HG02798 (cell line): ENCODE measurements at regions not wholly inside any gene's neighbourhood (a gene's known extent, or its start where the extent isn't known, plus 50 kb on each side); places are given as distances from the start of the nearest gene placed in this dataset.

ENCODE experiments used
- ATAC-seq: cut with Tn5 transposase; IDR thresholded peaks from one replicate; pipeline ENCODE4 v1.9.1; 2021; ENCODE audit warnings: mild to moderate bottlenecking; ENCODE audit not compliant: unreplicated experiment, poor library complexity

DNA sequence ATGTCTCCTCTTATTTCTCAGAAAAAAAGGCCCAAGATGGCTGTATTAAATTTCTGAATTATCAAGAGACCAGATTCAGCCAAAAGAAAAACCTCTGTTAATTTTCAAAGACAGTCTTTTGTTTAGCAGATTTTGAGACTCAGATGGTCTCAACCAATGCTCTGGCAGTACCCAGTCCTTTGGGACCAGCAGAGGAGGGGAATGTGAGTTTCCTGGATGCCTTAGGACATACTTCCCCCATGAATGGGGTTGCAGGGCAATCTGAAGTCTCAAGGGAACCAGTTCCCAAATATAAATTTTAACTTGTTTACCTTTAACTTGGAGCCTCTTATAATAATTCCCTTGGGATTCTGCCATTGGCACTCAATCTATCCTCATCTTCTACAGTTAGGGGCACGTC is 107.8 kb upstream of the ZNF521 start:
- ATAC-seq, result no peak

DNA sequence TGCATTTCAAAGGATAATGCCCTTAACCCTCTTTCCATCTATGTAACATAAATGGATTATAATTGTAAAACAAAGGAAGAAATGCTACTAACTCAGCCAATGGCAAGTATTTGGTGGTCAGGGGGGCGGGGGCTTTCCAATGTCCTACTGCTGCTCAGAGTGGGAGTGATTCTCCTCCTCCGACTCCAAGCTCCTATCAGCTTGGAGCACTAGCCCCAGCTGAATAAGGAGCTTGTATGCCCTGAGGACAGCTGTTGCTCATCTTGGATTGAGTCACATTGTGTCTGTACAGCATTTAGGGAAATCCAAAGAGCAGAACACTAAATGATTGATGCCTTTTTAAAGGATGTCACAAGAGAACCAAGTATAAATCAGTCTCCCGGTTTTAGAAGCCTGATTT is 105.6 kb upstream of the ZNF521 start:
- ATAC-seq, result no peak

DNA sequence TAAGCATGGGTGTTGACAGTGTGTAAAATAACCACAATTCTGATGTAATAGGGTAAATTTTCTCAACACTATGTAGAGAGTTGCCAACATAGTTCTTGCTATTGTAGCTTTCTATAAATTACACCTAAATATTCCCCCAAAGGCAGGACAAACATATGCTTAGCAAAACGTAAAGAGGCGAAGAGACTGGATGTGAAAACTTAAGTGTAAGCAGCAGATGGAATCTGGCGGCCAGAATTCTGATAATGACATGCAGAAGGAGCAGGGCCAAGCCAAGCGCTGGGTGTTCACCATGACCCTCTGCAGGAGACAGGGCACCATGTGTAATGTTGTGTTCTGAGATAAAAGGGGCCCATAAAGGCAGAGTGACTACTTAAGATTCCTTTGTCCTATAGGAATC is 105.2 kb upstream of the ZNF521 start:
- no peak for ATAC-seq

DNA sequence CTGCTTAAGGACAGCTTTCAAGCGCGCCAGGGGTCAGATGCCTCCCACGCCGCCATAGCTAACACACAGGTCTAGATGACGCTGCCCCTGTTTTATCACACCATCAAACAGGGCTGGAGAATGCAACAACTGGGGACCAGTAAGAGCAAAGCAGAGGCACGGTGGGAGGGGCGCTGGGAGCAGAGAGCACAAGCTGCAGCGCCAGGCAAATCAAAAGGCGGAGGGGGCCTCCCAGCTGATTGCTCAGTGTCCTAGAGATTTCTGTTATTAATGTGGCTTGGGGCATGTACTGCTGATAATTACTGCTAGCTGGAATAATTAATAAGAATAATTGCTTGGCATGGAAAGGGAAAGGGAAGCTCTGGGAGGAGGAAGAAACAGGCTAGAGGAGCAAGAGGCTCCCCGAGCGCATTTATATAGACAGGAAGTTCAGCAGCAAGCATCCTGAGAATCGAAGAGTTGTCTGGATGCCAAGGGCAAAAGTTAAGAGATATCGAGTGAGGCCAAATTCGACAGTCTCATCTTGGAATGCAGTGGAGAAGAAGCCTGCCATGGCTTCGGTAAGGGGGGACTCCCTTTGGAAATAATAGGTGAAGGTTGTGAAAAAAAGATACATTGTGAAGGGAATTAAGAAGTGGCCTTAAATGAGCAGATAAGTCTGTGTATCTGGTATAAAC is 104.5 kb upstream of the ZNF521 start:
- no peak for ATAC-seq

DNA sequence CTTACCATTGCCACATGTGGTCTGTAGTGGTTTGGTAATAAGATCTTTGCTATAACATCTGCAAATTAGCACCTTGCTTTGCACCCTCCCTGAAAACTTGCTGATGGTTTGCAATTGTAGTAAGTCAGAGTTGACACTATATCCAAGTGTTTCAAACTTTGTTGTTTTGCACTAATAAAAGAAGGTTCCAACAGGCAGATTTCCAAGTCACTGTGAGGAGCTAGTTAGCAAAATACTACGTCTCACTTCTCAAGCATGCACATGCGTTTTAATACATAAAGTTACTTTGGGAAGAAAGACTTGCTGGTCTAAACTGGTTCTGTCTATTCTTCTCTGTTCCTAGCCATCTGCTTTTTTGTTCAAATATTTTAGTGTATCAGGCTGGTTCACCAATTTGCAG is 103.7 kb upstream of the ZNF521 start:
- no peak for ATAC-seq

DNA sequence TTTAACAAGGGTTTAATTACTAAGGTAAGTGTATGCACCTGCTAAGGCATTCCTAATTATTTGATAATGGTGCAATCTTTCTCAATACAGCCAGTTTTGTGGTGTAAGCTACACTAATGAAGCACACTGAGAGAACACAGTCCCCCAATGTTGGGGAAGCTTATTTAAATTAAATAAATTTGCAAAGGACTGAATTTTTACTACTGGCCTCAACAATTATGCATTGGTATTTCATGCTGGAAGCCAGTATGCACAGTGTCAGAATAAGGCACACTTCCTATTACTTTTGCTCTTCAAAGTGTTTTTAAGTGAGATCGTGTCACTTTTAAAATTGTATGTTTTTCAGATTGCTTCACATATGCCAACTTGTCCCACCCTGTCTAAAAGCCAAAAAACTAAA is 103.2 kb upstream of the ZNF521 start:
- ATAC-seq, result no peak

DNA sequence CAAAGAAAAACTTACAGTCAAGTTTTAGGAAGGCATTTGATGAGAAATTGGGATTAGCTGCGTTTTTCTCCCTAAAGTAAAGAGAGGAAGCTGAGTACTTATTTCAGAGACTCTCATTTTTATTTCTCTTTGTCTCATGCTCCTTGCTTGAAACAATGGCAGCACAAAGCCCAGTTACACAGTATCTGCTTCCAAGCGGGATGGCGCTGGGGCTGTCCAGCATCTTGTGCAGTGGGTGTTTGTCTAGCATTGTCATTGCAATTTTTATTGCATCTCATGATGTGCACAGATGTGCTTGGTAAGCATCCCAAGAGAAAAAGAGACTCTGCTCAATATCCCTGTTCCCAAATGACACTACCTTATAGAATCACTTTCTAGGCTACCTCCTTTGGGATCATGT is 102.8 kb upstream of the ZNF521 start:
- no peak for ATAC-seq

DNA sequence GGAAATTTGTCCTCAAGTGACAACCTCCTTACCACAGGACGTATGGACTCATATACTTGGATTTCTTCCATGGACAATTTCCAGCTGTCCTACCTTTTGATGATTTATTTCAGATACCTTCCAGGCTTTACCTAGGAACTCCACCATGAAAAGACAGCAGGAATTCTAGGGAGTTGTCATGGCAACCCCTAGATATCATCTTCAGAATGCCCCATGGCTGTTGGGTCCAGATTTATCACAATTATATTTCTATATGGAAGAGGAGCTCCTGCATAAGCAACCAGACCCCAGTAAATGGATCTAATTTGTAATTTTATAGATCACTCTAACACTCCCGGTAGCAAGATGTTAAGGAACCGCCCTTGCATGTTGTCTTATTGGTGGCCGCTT is 102.3 kb upstream of the ZNF521 start:
- ATAC-seq, result no peak

DNA sequence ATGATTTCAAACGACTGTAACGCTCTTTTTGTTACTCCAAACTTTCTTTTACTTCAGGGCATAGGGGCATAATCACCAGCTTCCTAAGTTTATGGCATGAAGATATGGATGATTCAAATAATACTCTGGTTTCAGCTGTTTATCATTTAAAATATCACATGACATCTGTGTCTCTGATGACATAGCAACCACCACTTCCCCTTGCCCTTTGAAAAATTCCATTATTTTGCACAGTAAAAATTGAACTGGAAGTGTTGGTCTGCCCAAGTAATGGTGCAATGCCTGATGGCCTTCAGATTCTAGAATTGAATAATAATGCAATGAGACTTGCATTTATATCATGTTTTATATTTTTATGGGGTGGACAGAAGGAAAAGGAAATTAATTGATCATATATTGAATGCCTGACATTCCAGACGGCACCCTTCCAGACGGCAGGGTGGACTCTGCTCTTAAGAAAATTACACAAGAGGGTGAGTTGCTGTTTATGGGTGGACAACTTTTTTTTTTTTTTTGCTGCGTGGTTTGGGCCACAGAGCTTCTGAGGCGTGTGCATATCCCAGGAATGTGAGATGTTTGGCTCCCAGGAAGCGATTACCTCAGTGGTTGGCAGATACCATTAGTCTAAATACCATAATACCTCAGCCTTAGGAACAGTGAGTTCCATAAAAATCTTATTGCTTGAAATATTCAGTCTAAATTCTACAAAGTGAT is 101.7 kb upstream of the ZNF521 start:
- no peak for ATAC-seq

DNA sequence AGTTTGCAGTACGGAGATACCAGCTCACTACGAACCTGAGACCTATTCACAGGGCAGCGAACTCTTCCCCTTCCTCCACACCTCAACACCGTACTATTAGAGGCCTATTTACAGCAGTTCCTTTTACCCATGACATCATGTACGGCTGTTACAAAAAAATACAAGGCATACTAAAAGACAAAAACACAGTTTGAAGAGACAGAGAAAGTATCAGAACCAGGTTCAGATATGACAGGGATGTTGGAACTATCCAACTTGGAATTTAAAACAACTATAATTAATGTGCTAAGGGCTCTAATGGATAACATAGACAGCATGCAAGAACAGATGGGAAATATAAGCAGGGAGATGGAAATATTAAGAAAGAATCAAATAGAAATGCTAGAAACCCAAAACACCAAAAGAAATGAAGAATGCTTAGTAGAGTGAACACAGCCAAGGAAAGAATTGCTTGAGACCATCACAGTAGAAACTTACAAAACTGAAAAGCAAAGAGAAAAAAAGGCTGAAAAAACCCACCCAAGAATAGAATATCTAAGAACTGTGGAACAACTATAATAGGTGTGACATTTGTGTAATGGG is 99.2 kb upstream of the ZNF521 start:
- ATAC-seq, result no peak

DNA sequence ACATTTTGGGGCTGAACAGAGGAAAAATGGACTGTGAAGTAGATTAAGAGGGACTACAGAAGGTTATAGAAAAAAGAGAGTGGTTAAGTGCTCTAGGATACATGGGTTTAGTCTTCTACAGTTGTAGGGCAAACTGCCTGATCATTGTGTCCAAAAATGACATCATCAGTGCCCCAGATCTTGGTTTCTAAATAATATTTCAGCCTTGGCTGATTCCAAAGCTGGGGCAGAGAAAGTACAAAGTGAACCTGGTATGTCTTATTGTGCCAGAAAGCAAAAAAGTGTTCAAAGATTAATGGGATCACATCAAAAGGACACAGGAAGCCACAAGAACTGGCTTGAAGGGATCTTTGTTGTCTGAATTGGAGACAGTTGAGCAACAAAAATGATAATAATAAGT is 97.1 kb upstream of the ZNF521 start:
- no peak for ATAC-seq

DNA sequence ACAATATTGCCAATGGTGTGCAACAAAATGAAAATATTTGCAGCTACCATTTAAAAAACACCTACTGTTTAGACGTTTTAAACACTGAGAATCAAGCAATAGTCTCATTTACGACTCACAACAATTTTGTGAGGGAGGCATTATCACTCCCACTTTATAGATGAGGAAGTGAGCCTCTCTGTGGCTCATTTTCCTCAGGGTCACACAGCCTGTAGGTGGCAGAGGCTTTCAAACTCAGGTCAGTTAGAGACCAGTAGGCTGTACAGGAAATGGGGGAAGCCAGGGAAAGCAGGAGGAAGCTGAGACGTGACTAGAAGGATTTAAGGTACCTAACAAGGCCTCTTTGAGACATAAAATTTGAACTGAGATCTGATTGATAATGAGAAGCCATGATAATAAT is 95.0 kb upstream of the ZNF521 start:
- no peak for ATAC-seq

DNA sequence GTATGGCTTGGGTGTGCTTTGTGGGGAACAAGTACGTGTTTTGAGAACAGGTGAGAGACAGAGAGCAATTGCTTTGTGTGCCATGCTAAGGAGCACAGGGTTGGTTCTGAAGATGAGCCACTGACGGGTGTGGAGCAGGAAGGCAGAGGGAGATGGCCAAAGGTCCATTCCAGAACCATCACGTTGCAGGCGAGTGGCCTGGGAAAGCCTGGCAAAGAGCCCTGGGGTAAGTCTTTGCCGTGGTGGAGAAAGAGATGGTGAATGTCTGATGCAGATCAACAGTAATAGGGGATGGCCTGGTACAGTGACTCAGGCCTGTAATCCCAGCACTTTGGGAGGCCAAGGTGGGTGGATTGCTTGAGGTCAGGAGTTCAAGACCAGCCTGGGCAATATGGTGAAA is 93.5 kb upstream of the ZNF521 start:
- ATAC-seq, result no peak

DNA sequence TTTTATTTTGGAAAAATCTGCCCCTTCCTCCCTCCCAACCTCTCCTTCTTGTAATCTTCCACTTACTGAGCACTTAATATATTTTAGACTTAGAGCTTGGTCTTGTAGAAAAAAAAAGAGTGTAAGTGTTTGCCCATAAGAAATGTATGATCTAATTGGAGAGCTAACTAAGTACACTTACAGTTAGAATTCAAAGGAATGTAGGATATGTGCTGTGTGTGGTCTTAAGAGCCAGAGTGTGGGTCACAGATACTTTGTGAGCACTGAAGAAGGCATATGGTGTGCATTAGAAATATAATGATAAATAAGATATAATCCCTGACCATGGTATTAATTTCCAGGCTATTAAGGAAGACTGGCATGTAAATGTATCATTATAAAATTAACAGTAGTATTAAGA is 91.8 kb upstream of the ZNF521 start:
- no peak for ATAC-seq

DNA sequence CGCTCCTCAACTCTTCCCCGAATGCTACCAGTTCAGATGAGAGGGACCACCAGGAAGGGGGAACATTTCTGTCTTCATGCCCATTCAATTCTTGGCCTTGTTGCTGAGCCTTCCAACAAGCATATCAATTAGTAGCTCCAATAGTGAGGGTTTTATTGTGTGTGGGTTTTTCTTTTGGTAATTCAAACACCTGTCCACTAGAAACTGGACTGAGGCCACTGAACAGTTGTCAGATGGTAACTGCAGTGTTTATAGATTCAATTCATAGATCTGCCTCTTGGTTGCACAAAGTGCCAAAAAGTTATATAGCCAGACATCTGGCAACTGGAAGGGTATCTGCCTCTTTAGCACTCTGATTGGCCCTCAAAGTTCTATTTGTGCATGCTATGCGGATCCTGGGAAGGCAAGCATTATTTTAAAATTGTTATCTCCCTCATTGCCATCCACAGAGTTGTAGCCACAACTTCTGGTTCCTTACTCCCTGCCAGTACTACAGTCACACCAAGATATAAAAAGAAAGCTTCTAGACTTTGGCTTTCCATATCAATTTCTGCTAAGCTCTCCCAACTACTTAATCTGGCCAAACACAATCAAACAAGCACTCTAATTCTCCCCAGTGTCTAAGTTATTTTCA is 83.3 kb upstream of the ZNF521 start:
- no peak for ATAC-seq

DNA sequence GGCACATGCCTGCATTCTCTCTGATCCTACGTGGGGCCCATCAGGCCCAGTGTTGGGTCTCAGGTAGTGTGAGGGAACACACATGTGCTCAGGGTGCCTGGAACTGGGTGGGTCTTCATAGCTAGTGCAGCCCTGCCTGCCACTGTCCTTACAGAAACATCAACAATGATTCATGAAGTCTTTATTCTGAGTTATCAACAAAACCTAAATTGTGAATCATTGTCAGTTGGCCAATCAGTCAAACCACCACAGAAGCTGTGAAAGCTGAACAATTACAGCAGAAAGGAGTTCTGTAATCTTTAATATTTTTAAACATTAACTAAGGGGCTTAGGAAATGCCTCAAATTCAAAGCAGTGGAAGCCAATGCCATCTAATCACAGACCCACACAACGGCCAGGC is 82.8 kb upstream of the ZNF521 start:
- no peak for ATAC-seq

DNA sequence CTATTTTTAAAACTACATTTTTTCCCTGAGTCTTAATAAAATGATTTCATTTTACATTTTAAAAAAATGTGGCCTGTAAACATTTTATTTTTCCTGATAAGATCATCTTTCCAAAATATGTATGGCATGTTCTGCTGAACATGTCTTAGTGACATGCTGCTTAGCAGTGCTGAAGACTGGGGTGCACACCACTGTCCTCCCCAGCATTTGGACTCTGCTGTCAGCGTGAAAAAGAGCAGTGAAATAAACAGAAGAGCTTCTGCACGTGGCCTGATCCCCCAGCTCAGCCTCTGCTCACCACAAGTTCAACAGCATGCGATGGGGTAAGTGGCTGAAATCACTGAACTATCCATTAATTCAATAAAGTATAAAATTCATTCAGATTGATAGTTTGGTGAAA is 81.6 kb upstream of the ZNF521 start:
- no peak for ATAC-seq

DNA sequence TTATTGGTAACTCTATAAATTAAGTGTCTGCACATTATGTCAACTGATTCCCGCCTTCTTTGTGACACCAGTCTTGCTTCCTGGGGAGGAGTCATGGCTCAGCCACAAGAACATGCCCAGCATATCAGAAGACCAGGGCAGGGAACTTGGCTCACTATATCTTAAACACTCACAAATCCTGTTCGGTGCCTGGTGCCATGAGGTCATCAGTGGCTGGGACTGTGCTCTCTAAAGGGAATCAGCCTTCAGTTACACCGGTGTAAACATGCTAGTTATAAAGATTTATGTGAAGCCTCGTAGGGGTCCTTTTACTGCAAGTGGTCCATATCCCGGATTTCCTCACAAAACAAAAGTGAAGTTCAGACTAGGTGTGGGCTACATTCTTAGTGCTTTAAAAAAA is 73.1 kb upstream of the ZNF521 start:
- ATAC-seq, result no peak

DNA sequence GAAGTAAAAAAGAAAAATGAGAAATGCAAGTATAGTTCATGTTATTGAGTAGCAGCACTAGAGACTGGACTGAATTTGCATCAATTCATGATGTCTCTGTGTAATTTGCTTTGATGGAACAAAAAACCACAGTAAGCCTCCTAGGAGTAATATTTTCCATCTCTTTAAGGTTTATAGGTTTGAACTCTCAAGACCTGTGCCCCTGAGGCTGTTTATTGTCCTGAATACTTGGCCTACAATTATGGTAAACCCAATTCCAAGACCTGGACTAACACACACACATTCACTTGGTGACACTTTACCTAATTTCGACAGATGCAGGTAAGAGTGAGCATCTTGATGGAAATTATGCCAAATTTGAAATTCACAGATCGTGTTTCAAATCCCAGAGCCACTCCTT is 71.8 kb upstream of the ZNF521 start:
- ATAC-seq, result no peak

DNA sequence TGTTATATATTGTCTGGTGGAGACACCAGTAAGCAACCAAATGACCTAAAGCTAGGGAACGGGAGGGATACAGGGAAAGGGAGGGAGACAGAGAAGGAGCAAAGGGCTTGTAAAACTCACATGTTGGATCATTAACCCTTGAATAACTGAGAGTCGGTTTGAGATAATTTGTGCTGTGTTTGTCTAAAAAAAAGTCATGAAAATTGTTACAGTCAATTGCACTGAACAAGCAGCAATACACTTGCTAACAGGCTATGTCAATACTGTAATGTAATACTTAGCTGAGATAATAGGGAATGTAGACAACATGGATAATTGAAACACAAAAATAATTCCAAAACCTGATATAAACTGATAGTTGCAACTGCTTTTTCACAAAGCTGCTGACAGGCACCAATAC is 71.3 kb upstream of the ZNF521 start:
- no peak for ATAC-seq

DNA sequence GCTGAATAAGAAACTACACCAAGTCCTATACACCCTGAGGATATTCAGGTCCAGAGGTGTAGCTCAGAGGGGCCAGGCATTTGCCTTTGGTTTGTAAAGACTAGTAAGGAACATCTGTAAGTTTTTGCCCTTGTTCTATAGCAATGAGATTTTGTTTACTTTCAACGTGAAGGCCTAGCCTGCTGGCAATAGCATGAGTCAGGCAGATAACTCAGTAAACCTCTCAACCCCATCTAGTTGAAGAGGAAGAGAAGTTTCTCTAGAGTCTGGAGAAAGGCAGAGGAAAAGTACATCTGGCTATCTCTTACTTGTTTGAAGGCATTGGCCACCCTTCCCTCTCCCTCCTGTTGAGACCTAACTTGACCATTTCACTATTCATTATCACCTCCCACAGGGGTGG is 70.3 kb upstream of the ZNF521 start:
- no peak for ATAC-seq
